Mucosa of descending colon (tissue), 3 donors: ENCODE measurements at regions not wholly inside any gene's neighbourhood (a gene's known extent, or its start where the extent isn't known, plus 50 kb on each side); places are given as distances from the start of the nearest gene placed in this dataset.
A peak's percentile ranks its signal among the peaks of the same experiment; 100 is the strongest.

Experiments
- ATAC-seq: fragments of 200-7000 bp; cut with Tn5 transposase; one replicate; pipeline ENCODE4 v1.9.1; 2020; ENCODE audit warnings: mild to moderate bottlenecking, moderate library complexity
- DNase-seq, 3 donors: peaks; one replicate each; pipeline ENCODE4 v3.0.0-alpha.2; 2020
- H3K36me3 ChIP-seq: fragments of 200-600 bp; one replicate; pipeline ENCODE4 v1.8.0; 2021; ENCODE audit warnings: low read depth, mild to moderate bottlenecking
- H3K4me1 ChIP-seq: fragments of 200-600 bp; one replicate; pipeline ENCODE4 v1.8.0; 2021; ENCODE audit warnings: low read depth, mild to moderate bottlenecking
- H3K4me3 ChIP-seq: fragments of 200-600 bp; one replicate; pipeline ENCODE4 v1.8.0; 2021; ENCODE audit warnings: mild to moderate bottlenecking
- H3K9me3 ChIP-seq: fragments of 200-600 bp; one replicate; pipeline ENCODE4 v1.8.0; 2021; ENCODE audit warnings: mild to moderate bottlenecking
- CTCF ChIP-seq: fragments of 200-600 bp; IDR thresholded peaks from one replicate; pipeline ENCODE4 v1.8.0; 2022; ENCODE audit warnings: antibody characterized with exemption, mild to moderate bottlenecking
- intact Hi-C, 2 donors: fragments of 100-400 bp; cut with DNase I in 1 of 2; cut with micrococcal nuclease in 1 of 2; formaldehyde crosslinking; loops; one replicate each; pipeline versions ENCODE4 v1.11.0 to v1.11.1; 2022; cut with DNase I, micrococcal nuclease
- donor health status: DM: no; HTN: no; CAD: no; lungs with moderate emphysema.
- donor health status: DM: no; HTN: no; CAD: no.
- donor health status: DM: no; HTN: yes; CAD: no.

- Histone ChIP-seq H3K4me3 (no peak overlapping the region), H3K9me3 (no peaks in the 10 kb centered on the region), H3K4me1 (peaks cover 5% of the 10 kb centered on the region), H3K36me3 (no peaks in the 10 kb centered on the region)
- TF ChIP-seq CTCF, result no peak
- peak; percentile 83 for ATAC-seq
- intact Hi-C loops, result no loop called here
- peak in 1 of 3 donors; percentile 33 for DNase-seq
Observed at GRCh38 chr12:92078167-92079053, 67.2 kb downstream of the BTG1 start.

- intact Hi-C loops, result no loop called here
- no peak for TF ChIP-seq CTCF
- no peaks in the 10 kb centered on the region for H3K36me3 ChIP-seq
- peaks cover 5% of the 10 kb centered on the region for H3K4me1 ChIP-seq
- H3K9me3 ChIP-seq, result no peaks in the 10 kb centered on the region
- ATAC-seq (no peak), DNase-seq (no peak)
- no peak overlapping the region for H3K4me3 ChIP-seq
Observed at GRCh38 chr12:92077530-92077929, 68.1 kb downstream of the BTG1 start.

- intact Hi-C loops, result no loop called here
Observed at GRCh38 chr12:92076101-92076500, 69.5 kb downstream of the BTG1 start.

GRCh38 chr12:92075425-92075914, 70.2 kb downstream of the BTG1 start:
- Histone ChIP-seq H3K9me3 (no peaks in the 10 kb centered on the region), H3K4me3 (no peak overlapping the region), H3K36me3 (peaks cover under 1% of the 10 kb centered on the region), H3K4me1 (peaks cover 6% of the 10 kb centered on the region)
- intact Hi-C loops, result no loop called here
- DNase-seq (no peak), ATAC-seq (no peak)
- TF ChIP-seq CTCF, result no peak

More at GRCh38 chr12:92076101-92076500, 69.5 kb downstream of the BTG1 start:
- no peak for ATAC-seq
- Histone ChIP-seq H3K4me3 (no peak overlapping the region), H3K9me3 (no peaks in the 10 kb centered on the region), H3K36me3 (no peaks in the 10 kb centered on the region), H3K4me1 (peaks cover 5% of the 10 kb centered on the region)
- DNase-seq, result no peak
- TF ChIP-seq CTCF, result no peak

- no peaks in the 10 kb centered on the region for H3K9me3 ChIP-seq
- TF ChIP-seq CTCF, result no peak
- DNase-seq, result no peak
- intact Hi-C loops, result no loop called here
- H3K36me3 ChIP-seq, result peaks cover 4% of the 10 kb centered on the region
- H3K4me3 ChIP-seq, result no peak overlapping the region
- peaks cover 9% of the 10 kb centered on the region for H3K4me1 ChIP-seq
- no peak for ATAC-seq
Observed at GRCh38 chr12:92074889-92075288, 70.8 kb downstream of the BTG1 start.
